ENCODE measurements at regions not wholly inside any gene's neighbourhood (a gene's known extent, or its start where the extent isn't known, plus 50 kb on each side); places are given as distances from the start of the nearest gene placed in this dataset.

GRCh38 chr5:142204219-142204618 is 95.6 kb downstream of the NDFIP1 start:
- Histone ChIP-seq H3K9ac (ENCODE audit: low read length) (no peak overlapping the region), H3K27ac (ENCODE audit: low read depth, low read length) (no peak overlapping the region), H3K36me3 (ENCODE audit: control insufficient read depth, insufficient read depth, low read length) (no peaks in the 10 kb centered on the region), H3K4me1 (ENCODE audit: control insufficient read depth, insufficient read depth, low read length) (peaks cover 9% of the 10 kb centered on the region), H3K27me3 (ENCODE audit: control insufficient read depth, insufficient read depth, low read length) (no peaks in the 10 kb centered on the region), H3K4me3 (ENCODE audit: low read depth, low read length) (no peak overlapping the region), H3K9me3 (ENCODE audit: control insufficient read depth, insufficient read depth, low read depth, low read length) (no peaks in the 10 kb centered on the region)

Measured in HUES6 (cell line).